Activated CD4-positive, alpha-beta T cell treated with anti-CD3 and anti-CD28 coated beads for 1 hour (primary cell): ENCODE measurements at regions not wholly inside any gene's neighbourhood (a gene's known extent, or its start where the extent isn't known, plus 50 kb on each side); places are given as distances from the start of the nearest gene placed in this dataset.
"Not testable (repeated sequence)": the region's sequence is repeated elsewhere in the genome, so short reads cannot be mapped to it uniquely, and the experiment has no call there.

Source experiments
- DNase-seq: peaks from one replicate; pipeline ENCODE4 v3.0.0-alpha.2; 2020

DNA sequence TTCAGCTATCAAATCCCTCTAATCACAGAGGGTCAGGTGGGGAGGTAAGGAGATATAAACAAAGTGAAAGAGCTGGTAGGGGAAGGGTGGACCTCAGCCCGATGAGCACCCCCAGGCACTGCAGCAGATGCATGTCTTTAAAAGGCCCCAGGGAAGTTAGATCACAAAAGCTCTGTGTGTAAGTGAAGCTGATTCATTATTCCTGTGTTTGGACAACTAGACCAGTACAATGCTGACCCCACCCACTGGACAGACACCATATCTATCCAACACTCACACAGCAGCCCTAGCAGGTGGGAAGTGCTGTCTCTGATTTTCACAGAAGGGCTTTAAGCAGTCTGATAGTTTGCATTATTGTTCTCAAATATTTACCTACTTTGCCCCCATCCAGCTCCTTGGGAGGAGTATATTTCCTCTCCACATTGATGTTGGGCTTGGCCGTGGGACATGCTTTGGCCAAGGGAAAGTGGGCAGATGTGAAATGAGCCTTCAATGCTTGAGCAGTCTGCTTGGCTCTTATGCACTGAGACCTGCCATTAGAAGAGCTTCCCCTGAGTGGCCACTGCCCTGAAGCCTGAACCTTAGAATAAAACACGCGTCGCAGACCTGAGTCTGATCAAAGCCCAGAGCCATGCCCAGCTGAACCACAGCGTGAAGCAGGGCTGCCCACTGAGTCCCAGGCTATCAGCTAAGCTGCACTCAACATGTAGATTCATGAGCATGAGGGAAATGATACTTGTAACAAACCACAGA, 111.4 kb downstream of the COPS8 start:
- no peak for DNase-seq

DNA sequence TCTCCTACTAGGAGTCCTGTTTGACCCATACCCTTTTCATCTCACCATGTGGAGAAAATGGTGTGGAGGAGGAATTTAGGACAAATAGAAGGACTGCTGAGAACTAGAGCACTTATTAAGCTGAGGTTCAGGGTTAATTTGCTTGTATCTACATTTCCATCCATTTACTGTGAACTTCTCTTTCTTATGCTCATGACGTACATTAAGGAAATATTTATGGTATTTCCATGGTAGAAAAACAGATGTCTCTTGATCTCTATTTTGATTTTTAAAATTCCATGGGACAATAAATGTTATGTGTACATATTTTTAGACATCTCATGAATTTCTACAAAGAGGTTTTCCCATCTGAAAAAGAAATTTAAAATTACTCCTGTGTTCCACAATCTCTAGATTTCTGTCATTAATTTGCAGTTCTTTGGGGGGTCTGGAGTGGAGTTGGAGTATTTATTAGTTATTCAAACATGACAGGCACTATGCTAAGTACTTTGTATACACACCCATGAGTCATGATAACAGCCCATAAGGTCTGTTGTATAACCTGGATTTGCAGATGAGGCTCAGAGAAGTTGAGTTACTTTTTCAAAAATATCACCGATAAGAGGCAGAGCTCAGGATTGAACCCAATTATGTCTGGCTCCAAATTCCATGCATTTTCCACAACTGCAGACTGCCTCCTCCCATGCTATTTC, 112.6 kb downstream of the COPS8 start:
- no peak for DNase-seq

DNA sequence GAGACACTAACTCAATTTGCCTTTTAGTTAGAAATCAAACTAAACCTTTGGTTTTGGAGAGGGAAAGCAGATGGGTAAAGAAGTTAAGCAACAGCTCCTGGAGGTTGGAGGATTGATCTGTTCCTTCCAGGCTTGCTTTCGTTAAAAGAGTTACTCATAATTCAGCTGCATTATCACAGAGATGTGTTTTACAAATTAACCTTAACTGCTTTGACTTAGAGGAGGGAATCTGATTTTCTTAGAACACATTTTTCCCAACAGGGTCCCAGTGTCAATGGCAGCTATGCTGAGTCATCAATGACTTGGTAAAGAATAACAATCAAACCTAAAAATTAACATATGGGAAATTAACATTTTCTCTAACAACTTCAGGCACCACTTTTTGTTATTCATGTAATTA, 113.4 kb downstream of the COPS8 start:
- no peak for DNase-seq

DNA sequence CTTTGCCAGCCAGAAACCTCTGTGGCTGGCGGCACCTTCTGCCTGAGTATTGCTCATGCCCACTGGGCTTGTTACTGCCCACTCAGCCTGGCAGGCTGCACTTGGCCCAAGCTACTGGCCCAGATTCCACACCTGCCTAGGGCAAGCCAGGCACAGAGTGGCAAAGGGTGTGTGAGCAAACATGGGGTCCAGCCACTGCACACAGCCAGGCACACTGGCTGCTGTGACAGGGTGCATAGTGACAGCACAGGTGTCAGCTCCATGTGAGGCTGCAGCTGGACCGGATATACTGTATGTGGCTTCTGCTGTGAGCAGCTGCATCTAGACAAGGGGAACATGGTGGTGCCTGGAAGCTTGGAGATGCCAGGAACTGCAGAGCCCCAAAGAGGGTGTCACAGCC, 113.9 kb downstream of the COPS8 start:
- DNase-seq, result no peak

DNA sequence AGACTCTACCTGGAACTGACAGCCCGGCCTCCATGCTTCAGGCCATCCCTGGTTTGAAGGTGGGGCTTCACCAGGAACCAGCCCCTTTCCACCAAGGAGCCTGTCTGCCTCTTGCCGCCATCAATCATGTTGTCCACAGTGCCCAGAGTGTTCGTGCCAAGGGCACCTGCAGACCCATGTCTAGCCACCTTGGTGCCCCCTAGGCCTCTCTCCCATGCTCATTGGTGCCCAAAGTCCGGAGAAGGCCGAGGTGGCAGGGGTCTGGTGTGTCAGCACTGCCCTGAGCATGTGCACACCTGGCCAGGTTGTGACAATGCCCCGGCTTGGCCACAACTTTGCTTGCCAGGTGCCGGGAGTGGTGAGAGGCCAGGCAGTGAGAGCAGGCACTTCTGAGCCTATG, 114.8 kb downstream of the COPS8 start:
- DNase-seq, result no peak

DNA sequence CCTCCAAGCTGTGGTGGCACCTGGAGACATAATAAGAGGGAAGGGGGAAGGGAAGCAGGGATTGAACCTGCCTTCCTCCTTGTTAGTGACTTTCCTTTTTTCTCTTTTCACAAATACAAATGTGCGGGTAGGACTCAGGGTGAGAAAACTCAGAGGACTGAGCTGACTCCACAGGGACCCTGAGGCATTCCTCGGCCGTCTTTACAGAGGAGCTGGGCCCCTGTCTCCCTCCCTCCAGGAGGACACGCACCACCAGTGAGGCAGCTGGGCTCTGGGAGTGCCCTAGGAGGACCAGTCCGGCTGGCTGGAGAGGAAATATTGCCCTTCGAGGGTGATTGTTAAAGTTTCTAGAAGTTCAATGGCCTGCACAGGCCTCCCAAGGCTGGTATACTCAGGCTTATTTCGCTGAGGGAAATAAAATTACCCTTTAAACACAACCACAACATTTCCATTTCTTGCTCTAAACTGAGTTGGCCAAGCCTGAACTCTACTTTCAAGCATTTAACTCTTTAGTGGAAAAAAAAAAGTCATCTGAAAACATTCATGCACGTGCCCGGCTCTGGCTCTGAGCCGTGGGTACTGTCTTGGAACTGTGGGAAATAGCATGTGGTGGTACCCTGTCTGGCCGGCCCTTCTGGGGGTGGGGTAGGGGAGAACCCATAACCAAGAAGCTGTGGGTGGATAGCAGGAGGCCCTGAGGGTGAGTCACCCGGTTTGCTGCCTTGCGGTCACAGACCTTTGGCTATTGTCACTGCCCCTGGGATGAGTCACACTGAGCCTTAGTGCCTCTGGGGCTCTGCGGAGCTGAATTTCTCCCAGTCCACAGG, 116.0 kb downstream of the COPS8 start:
- no peak for DNase-seq

DNA sequence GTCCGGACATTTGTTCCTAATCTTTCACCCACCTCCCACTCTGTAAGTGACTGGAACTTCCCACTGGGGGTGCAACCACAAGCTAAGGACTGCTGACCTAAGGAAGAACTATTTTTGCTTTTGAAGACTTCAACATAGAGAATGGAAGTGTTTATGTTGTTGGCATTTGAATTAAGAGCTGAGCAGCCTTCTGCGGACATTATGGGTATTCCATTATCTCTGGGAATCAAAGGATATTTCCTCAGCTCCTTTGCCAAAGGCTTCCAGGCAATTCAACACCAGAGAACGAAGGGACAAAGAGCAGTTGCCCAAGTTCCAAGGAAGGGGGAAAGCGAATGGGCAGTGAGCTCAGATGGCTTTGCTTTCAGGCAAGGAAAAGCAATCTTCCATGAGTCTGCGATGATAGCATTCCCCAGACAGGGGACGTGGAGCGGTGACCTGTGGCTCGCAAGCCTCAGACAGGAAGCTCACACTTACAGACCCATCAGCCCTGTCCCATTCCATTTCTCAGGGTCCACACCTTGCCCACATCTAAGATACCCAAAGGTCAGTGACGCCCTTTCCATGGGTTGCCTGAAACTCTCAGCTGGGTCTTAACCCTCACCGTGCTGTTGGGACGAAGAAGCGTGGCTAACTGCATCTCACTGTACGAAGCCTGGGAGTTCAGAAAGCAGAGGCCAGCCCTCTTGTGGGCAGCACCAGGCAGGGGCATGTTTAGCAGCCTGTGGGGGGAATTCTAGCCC, 116.8 kb downstream of the COPS8 start:
- DNase-seq, result no peak

DNA sequence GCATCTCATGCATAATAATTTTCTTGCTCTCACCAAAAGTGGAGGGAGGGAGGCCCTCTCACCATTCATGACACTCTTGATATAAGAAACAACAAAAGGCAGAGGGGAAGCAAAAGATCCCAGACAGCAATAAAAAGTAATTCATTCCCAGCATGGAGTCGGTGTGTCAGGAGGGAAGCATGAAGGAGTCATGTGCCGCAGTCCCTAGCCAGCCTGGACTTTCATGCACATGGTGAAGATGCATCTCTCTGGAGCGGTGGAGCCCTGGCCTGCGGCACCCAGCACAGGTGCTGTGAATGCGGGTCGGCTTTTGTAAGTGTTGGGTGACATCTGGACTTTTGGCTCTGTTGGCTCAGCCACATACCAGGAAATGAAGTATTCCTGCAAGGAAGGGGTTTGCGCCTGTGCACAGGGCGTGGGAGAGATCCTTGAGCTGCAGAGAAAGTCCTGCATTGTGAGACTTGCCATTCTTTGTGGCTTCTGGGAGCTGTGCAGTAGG, 119.4 kb downstream of the COPS8 start:
- no peak for DNase-seq

DNA sequence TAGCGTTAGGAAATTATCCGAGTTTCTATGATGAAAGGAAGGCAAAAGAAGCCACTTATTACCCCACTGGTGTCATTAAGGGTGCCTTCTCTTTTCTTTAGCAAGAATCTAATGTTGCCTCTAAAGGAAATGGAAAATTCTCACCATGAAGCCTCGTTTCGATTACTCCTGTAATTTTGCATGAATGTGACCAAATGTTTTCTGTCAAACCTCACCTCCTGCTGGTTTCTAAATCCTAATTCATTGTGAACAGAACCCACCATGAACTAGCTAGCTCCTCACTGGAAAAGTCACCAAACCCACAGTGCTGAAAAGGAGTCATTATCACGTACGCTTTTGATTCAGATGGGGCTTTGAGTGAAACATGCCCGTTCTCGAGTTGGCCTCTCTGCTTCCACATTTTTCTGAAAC, 119.9 kb downstream of the COPS8 start:
- DNase-seq, result no peak

DNA sequence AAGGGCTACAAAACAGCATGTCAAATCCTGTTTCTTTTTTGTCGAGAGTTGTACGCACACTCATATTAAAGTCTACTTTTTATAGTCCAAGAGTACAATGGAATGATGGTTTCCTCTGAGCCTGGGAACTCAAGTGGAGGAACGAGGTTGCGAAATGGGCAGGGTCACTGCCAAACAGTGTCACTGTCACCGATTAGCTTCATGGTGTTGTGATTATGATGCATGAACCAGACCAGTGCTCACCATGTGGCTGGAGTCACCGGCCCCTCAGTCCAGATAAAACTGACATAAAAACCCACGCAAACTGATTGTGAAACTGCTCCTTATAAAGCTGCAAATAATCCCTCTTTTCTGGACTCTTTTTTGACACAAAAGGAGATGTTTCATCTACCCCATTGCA, 122.0 kb downstream of the COPS8 start:
- no peak for DNase-seq

DNA sequence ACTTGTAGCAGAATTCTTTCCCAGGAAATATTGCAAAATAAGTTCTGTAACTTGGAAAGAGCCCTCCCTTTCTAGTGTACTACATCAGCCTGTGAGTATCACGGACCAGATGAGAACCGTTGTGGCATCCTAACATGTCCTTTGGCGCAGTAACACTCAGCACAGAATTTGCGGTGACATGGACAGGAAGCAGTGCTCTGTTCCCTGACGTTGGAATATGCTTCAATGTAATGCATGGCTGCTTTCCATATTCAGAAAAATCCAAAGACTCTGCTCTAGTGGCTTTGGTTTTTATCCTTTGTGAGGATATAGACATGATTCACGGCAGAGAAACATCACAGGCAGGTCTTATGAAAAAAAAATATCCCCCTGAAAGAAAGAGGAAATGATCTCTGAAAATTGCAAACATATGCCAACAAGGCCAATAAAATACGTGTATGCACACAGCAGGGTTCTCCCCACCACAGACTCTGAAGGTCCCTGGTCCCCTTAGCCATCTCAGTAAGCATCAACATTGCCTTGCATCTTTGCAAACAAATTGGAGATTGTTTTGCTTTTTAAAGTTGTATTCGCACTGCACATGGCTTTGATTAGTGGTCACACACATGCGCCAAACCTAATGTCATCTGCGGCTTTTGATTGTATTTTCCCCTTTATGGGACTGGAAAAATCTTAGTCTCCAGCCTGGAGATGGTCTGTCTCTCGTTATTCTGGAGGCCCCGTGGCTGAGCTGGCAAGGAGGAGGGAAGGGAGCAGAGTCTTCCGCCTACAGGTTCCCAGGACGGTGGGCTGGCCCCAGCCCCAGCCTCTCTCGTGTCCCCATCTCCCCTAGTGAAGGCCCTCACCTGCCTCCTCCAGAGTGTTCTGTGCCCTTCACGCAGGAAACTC, 122.9 kb downstream of the COPS8 start:
- DNase-seq, result no peak

DNA sequence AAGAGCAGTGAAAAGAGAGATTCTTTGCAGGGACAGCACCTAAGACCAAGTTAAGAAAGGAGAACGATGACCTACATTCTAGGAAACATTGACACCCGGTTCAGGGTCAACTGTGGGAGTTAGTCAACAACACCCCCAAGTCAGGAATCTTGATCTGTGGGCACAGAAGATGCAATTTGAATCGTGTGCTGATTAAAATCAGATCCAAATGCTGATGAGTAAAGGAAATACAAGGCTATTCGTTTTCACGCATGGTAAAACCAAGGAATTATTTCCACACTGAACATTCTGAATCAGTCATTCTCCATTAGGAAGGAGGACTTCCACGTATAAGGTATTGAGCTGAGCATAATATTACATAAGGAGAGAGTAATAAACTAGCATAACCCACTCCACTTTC, 124.2 kb downstream of the COPS8 start:
- no peak for DNase-seq

DNA sequence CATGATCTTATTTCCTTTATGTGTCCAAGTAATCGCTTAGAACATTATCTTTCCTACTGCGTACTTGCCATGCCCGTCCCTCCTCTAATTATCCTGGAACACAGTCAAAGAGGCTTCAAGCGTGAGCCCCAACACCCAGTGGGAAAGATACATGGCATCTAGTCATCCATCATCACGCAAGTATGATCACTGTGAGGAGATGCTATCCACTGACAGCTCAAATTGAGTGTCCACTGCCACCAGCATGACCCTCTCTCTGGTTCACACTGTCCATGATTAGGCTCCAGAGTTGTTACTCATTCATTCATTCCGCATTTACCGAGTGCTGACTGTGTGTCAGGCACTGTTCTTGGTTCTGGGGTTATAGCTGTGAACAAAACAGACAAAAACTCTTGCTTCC, 124.6 kb downstream of the COPS8 start:
- no peak for DNase-seq

DNA sequence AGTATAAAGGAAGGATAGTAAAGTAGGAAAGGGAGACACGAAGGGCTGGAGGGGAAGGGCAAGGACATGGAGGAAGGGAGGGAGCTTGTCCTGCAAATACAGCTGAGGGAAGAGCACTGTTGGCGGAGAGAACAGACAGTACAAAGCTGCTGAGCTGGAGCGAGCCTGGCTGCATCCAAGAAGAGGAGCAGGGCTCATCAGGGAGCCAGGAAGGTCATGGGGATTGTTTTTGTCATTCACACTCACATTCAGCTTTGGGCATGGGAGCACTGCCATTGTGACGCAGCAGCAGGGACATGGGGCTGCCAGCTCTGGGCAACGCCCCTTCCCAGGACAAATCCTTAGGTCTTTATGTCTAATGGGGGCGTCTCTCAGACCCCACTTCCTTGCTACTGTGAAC, 125.1 kb downstream of the COPS8 start:
- no peak for DNase-seq

DNA sequence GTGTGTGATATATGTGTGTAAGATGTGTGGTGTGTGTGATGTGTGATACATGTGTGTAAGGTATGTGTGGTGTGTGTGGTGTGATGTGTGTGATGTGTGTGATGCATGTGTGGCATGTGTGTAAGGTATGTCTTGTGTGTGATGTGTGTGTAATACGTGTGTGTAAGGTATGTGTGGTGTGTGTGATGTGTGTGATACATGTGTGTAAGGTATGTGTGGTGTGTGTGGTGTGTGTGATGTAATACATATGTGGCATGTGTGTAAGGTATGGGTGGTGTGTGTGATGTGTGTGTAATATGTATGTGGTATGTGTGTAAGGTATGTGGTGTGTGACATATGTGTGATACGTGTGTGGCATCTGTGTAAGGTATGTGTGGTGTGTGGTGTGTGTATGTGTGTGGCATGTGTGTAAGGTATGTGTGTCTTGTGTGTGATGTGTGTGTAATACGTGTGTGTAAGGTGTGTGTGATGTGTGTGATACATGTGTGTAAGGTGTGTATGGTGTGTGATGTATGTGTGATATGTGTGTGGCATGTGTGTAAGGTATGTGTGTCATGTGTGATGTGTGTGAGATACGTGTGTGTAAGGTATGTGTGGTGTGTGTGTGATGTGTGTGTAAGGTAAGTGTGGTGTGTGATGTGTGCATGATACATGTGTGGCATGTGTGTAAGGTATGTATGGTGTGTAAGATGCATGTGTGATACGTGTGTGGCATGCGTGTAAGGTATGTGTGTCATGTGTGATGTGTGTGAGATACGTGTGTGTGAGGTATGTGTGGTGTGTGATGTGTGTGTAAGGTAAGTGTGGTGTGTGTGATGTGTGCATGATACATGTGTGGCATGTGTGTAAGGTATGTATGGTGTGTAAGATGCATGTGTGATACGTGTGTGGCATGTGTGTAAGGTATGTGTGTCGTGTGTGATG, 126.9 kb downstream of the COPS8 start:
- not testable (repeated sequence) for DNase-seq

DNA sequence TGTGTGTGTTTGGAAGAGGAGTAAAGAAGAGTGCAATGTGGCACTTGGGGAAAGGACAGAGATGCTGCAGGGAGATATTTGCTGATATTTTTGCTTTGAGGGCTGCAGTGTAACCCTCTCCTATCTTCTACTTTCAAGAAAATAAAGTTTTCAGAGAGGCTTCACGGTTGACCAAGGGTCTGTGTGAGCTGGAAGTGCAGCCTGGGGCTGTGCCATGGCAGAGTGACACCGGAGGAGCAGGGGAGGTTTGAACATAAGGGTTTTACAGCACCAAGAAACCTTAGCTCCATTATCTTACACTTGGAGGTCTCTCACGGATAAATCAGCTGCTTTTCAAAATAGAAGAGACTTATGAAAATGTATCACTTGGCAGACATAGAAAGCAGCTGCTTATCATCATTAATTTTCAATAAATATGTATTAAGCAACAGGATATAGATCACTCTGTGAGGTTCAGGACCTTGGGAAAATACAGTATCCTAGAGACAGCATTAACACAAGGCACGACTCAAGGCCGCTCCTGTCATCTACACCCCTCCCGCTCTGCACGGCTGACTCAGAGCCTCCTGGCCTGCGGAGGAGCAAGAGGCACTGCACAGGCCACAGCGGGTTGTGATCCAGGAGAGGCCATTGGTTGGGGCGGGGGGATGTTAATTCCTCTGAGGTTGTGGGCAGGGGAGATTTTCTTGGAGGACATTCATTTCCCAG, 127.8 kb downstream of the COPS8 start:
- no peak for DNase-seq

DNA sequence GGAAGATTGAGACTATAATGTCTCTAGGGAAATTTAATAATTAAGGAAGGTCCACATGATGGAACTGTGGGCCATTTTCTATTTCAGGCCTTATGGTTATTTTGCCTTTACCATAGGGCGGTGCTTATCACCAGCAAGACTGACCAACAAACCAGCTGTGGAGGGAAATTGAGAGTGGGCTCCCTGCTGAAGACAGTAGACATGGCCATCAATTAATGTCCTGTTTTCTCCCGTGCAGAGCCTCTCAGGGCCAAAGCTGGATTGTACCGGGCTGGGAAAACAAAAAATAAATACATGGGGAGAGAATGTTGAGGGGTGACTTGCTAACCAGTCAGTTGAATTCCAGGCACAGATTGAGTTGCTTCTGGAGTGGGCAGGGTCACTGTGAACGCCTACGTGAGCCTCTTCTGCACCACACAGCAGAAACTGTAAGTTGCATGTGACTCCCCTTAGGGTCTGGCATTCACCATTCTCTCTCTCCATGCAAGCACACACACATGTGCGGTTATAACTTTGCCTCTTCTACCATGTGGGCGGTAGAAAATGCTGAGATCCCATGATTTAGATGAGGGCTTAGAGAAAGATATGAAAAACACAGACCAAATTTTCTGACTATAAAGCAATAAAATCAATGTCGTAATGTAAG, 128.5 kb downstream of the COPS8 start:
- no peak for DNase-seq

DNA sequence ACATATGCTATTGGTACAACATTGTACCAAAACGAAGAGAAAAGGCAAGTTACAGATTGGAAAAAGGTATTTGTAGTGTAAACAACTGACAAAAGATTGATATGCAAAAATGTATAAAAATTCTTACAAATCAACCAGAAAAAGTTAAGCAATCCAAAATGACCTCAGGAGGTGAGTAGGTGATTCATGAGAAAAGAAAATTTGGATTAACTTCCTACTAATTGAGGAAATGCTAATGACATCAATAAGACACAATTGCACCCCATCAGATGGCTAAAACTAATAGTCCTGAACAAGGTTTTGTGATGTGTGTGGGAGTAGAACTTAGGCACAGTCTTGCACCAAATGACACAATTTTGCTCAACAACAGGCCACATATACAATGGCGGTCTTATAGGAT, 129.3 kb downstream of the COPS8 start:
- no peak for DNase-seq

DNA sequence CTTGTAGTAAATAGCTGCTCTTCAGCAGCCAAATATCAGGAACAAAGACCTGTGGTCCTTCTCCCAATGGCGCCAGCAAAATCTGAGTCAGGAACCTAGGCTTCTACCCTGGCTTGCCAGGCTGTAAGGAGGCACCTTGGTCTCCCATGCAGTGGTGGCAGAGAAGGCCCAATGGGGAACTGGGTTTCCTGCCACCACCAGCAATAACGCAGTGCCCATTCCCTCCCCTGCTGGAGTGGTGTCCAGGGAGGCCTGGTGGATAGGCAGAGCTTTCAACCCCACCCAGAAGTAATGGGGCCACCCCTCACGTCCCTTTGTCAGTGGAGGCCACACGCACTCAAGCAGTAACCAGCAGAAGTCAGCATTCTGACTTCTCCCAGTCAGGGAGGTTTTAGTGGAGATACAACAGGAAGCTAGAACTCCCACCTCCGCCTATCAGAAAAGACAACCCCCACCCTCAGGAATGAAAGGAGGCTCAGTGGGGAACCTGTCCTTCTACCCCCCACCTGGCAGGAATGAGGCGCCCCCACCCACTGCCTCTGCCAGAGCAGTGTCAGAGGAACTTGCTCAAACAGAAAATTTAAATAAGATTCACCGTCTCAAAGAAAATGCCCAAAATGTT, 132.4 kb downstream of the COPS8 start:
- no peak for DNase-seq
